Testis (tissue), 2 donors: ENCODE measurements at regions not wholly inside any gene's neighbourhood (a gene's known extent, or its start where the extent isn't known, plus 50 kb on each side); places are given as distances from the start of the nearest gene placed in this dataset.

Source experiments
- DNase-seq: peaks from one replicate; pipeline ENCODE4 v3.0.0-alpha.2; 2019
- H3K27ac ChIP-seq, 2 donors: fragments of 200-600 bp; sonication (generic); one replicate each; pipeline ENCODE4 v1.5.1; 2019
- H3K27me3 ChIP-seq: fragments of 200-600 bp; sonication (generic); one replicate; pipeline ENCODE4 v1.5.1; 2019
- H3K36me3 ChIP-seq: fragments of 200-600 bp; sonication (generic); one replicate; pipeline ENCODE4 v1.5.1; 2017; ENCODE audit warnings: low read depth; ENCODE audit errors: missing control alignments
- H3K4me1 ChIP-seq: fragments of 200-600 bp; sonication (generic); one replicate; pipeline ENCODE4 v1.5.1; 2019
- H3K4me3 ChIP-seq, 2 donors: fragments of 200-600 bp; sonication (generic); one replicate each; pipeline ENCODE4 v1.5.1; 2017 to 2019
- H3K9me3 ChIP-seq: fragments of 200-600 bp; sonication (generic); one replicate; pipeline ENCODE4 v1.5.1; 2017
- CTCF ChIP-seq, 3 experiments: fragments of 450-650 bp in 2 of 3; fragments of 200-600 bp in 1 of 3; sonication (generic) in 1 of 3; IDR thresholded peaks; one replicate each; pipeline ENCODE4 v1.5.1; 2016 to 2019; ENCODE audit warnings: antibody characterized with exemption in 3 of 3, mild to moderate bottlenecking in 2 of 3, moderate library complexity in 1 of 3
- POLR2A ChIP-seq: fragments of 450-650 bp; IDR thresholded peaks from one replicate; pipeline ENCODE4 v1.6.1; 2017; ENCODE audit warnings: antibody characterized with exemption, mild to moderate bottlenecking, moderate library complexity
- WGBS, 2 donors: methylation state at CpG; one replicate each; pipeline ENCODE4 v1.1.5; 2018; 5-methylcytosine and 5-hydroxymethylcytosine counted together
- intact Hi-C: fragments of 100-400 bp; cut with DNase I; formaldehyde crosslinking; loops from one replicate; pipeline ENCODE4 v1.15.1; 2023; ENCODE audit warnings: low total_unique reads

GRCh38 chr16:51577621-51578303 is 426.7 kb upstream of the SALL1 start:
- intact Hi-C loops: no loop called here
- Histone ChIP-seq H3K36me3 (no peaks in the 10 kb centered on the region), H3K27ac (no peak overlapping the region), H3K4me3 (no peak overlapping the region), H3K9me3 (no peaks in the 10 kb centered on the region), H3K27me3 (no peaks in the 10 kb centered on the region), H3K4me1 (no peaks in the 10 kb centered on the region)
- no peak for DNase-seq
- 31 to 42% methylated on average over 8 of the region's 8 CpGs for WGBS, 2 donors
- TF ChIP-seq CTCF (IDR thresholded peaks at IDR 0.05) (no peak), POLR2A (no peak)

- no peaks in the 10 kb centered on the region for H3K36me3 ChIP-seq
- H3K4me1 ChIP-seq: no peaks in the 10 kb centered on the region
- no peak overlapping the region for H3K27ac ChIP-seq
- no peaks in the 10 kb centered on the region for H3K9me3 ChIP-seq
- TF ChIP-seq POLR2A (no peak), CTCF (IDR thresholded peaks at IDR 0.05) (no peak)
- no peaks in the 10 kb centered on the region for H3K27me3 ChIP-seq
- whole genome bisulfite sequencing, 2 donors: 73 to 78% methylated on average over 8 of the region's 8 CpGs
- no peak overlapping the region for H3K4me3 ChIP-seq
- no peak for DNase-seq
- intact Hi-C loops: no loop called here
Observed at GRCh38 chr16:51576498-51577195, 425.6 kb upstream of the SALL1 start.

GRCh38 chr16:51573191-51573590 is 422.1 kb upstream of the SALL1 start:
- Histone ChIP-seq H3K27ac (no peak overlapping the region), H3K36me3 (no peaks in the 10 kb centered on the region), H3K9me3 (no peaks in the 10 kb centered on the region), H3K27me3 (no peaks in the 10 kb centered on the region), H3K4me1 (no peaks in the 10 kb centered on the region), H3K4me3 (no peak overlapping the region)
- intact Hi-C loops: no loop called here
- TF ChIP-seq POLR2A (no peak), CTCF (IDR thresholded peaks at IDR 0.05) (no peak)
- DNase-seq: no peak
- WGBS, 2 donors: 71 to 74% methylated on average over 5 of the region's 5 CpGs

GRCh38 chr16:51569203-51569931 is 418.3 kb upstream of the SALL1 start:
- Histone ChIP-seq H3K4me1 (no peaks in the 10 kb centered on the region), H3K27ac (no peak overlapping the region), H3K9me3 (no peaks in the 10 kb centered on the region), H3K27me3 (no peaks in the 10 kb centered on the region), H3K36me3 (no peaks in the 10 kb centered on the region), H3K4me3 (no peak overlapping the region)
- no peak for DNase-seq
- 73 to 78% methylated on average over 5 of the region's 5 CpGs for WGBS, 2 donors
- no peak for TF ChIP-seq CTCF (IDR thresholded peaks at IDR 0.05)
- no peak for TF ChIP-seq POLR2A
- intact Hi-C loops: no loop called here
